HG03039 (cell line): ENCODE measurements at regions not wholly inside any gene's neighbourhood (a gene's known extent, or its start where the extent isn't known, plus 50 kb on each side); places are given as distances from the start of the nearest gene placed in this dataset.

Experiments used
- ATAC-seq: cut with Tn5 transposase; IDR thresholded peaks from one replicate; pipeline ENCODE4 v1.9.1; 2021; ENCODE audit warnings: mild to moderate bottlenecking, moderate library complexity; ENCODE audit not compliant: unreplicated experiment

DNA sequence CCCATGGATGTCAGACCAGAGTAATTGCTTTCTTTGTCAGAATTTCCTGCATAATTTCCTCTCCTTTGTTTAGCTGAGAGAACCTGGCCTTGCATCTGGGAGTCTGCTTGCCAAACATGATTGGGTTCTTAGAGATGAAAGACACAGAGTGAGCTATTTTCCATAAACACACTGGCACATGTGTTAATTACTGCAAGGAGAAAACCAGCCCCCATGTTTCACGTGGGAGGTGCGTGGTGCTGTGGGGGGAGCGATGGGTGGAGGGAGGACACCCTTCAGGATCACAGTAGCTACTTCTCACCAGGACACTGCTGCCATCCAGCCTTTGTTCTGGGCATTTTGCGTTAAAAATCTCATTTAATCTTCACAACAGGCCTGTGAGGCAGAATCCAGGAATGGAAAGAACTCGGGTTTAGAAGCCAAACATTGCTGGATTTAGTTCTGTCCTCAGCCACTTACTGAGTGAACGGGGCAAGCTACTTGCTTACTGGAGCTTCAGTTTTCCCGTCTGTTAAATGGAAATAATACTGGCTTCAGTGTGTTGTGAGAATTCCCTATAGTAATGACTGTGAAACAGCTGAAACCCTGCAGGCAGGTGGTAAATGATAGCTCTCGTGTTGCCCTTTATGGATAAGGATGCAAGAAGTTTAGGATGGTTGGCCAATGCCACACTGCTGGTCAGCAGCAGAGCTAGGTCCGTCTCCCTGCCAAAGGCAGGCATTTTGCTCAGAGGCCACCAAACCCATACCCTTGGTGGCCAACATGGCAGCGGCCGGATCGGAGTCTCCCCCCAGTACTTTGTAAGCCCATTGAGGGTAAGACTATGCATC lies 100.1 kb upstream of the ASAP2 start:
- ATAC-seq = no peak

DNA sequence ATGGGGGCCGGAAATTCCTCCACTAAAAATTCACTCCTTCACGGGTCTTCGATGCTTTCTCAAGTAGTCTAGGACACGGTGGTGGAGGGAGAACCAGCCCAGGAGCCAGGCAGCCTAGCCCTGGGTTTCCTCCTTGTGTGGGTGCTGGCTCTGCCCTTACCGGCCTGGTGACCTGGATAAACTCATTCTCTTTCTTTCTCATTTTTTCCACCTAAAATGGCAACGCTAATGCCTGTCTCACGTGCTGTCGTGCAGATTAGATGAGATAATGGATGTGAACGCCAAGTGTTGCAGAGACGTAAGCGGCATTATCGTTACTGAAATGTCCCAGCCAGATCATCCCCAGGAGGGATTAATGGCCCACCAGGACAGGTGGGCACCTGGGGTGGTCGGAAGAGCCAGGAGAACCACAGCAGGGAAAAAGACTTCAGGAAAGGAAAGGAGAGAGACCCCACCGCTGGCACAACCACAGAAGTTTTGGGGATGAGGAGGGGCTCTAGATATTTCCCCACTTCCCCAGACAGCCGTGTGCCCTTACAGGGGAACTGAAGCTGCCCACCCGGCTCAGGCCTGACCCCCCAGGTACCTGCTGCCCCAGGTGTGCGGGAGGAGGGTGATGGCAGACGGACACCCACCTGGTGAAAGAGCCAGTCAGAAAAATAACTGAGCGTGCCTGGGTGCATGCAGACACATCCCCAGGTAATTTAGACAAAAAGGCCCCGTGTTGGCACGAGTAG lies 100.8 kb upstream of the ASAP2 start:
- no peak for ATAC-seq

DNA sequence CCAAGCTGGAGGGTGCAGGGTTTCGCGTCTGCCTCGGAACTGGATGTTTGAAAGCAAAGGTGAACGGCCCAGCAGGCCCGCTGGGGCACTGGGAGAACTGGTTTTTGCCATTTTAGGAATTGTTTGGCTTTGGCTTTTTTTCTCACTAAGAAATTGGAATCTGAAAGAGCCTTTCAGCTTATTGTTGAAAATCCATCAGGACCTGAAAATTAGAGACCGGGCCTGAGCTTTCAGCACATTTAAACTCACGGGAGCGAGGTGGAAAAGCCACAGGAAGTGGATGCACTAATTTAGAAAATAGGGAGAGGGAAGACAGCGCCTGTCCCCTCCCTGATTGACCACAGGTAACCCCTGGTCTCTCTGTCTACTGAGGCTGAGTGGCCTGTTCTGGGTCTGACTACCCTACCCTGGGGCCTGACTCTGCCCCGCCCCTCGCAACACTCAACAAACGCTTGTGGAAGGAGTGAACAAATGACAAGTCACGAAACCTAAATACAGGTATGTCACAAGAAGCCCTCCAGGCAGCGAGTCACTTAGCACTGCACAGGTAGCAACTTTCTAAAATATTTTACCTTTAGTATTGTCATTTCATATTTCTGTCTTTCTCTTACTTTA lies 100.3 kb upstream of the MBOAT2 start:
- ATAC-seq = no peak

DNA sequence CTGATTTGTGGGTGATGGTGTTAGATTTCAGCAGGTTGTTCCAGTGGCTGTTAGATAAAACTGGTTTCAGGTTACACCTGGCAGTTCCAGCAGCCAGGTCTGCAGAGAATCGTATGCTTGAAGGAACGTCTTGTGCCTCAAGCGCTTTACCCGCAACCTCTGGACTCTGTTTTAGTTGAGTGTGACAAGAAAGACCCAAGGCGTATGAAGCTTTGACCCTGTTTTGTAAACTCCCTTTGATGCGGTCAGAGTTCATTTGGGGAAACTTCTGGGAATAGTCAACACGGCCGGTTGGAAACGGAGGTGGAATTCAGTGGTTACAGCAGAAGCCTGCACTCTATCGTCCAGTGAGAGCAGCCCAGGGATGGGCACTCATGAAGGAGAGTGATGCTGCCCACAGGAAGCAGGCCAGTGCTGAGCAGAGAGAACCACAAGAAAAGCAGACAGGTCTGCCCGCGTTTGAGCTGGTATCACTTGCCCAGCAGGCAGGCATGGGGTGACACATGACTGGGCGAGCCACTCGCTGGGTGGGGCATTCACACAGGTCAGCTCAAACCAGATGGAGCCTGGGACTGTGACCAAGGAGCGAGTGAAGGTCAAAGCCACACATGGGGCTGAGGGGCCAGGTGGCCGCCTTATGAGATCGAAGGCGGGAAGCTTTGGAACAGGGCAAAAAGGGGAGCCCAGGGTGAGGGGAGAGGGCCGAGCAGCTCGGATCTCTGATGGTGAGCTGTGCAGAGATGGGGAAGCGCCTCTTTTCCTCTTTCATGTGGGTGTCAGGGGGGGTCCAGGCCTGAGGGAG lies 99.6 kb upstream of the MBOAT2 start:
- no peak for ATAC-seq

DNA sequence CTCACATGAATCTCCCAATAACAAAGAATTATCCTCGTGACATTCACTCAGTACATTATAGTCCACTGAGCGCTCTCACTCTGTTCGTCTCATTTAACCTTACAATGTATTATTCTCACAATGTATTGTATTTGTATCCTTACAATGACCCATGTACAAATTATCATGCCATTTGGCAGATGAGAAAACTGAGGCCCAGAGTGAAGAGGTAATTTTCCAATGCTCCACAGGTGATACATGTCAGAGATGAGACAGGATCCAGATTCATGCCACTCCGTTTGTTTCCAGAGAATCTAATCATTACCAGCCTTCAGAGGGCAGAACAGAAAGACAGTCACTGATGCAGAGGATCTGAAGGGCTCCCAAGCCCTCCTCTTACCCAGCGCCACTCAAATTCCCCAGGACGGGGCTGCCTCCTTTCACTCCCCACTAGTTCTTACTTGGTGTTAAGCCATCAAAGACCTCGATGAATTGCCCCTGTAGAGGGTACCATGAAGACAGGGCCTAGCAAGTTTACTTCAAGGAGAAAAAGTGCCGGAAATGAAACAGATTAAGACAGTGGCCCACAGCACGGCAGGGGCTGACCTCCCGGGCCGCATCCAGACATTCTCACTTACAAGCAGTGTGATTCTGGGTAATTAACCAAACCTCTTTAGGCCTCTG lies 98.4 kb upstream of the MBOAT2 start:
- no peak for ATAC-seq

DNA sequence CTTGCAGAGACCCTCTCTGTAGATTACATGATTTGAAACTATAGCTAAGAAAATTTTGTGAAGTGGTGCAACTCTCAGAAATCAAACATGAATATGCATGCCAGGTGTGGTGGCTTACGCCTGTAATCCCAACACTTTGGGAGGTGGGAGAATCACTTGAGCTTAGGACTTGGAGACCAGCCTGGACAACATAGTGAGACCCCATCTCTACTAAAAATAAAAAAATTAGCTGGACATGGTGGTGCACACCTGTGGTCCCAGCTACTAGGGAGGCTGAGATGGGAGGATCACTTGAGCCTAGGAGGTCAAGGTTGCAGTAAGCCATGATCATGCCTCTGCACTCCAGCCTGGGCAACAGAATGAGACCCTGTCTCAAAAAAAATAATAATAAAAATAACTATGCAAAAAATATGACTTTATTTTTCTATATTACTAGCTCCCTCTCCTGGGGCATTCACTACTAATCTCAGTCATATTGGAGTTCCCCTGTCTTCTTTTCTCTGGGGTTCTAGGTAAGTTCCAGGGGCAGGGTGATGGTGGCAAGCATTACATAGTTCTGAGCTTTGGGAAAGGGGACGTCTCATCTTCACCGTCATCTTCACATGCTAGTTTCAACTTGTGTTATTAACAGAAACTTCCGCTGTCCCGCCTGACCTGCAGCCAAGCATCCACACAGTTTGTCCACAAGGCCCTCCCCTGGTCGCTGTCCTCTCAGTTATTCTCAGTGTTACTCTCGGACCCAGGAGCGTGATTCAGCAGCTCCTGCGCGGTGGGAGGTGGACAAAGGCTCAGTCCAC lies 96.8 kb upstream of the MBOAT2 start:
- peak; percentile 62 for ATAC-seq

DNA sequence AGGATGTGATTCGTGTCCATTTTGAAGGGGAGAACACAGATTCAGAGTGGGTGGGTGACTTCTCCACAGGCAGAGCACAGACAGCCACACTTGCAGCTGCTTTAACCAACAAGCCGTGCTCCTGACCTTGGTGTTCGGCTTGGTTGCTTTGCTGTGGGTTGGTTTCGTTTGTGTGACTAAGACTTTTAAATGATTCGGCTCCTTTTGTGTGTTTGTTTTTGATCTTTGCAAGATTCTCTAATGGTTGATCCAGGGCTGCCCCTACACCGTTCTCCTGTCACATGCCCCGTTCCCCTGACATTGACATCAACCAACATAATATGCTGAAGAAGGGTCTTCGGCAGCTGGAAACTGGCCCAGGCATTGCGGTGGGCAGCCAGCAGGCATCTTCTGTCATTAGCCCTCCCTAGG lies 95.9 kb upstream of the MBOAT2 start:
- ATAC-seq = peak; percentile 55

DNA sequence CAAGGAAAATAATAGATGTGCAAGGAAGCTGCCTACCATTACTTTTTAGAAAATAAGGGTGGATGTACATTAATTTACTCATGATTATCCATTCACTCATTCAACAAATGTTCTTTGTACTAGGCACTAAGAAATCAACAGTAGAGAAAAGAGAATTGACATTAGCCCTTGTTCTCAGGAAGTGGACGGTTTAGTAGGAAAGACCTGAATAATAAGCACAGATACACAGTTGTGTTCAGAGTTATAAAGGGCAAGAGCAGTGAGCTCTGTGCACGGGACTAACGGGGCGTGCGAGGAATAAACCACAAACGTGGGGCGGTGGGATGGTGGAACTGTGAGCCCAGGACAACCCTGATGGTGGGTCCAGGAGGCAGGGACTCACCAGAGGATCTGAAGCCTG lies 94.4 kb upstream of the MBOAT2 start:
- ATAC-seq = no peak

DNA sequence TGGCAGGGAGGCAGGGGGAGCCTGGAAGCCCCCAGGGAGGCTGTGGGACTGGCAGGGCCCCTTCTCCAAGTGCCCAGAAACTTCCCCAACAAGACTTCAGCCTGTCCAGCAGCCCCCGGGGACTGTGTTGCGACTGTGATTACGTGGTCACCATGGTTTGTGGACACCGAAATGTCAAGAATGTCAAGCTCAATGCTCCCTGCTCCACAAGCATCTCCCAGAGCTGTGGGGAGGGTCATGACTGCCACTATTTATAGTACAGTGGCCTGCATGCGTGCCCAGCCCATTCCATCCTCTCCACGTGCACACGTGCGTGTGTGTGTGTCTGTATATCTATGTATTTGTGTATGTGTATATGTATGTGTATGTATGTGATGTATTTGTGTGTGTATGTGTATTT lies 93.8 kb upstream of the MBOAT2 start:
- ATAC-seq = no peak

DNA sequence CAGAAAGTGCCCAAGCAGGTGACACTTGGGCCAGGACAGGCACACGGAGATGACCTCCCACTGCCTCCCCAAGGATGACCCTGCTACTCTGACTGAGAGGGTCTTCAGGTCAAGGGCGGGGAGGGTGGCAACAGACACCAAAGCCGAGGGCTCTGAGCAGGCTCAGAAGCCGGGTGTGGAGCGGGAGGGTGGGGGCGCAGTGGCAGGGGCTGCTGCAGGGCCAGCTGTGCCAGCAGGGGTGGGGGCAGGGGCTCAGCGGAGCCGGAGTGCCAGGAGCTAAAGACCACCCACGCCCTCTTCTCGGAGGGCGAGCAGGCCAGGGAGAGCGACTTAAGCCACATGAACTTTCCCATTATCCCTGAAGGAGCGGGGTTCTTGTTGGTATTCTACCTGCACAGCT lies 93.3 kb upstream of the MBOAT2 start:
- no peak for ATAC-seq

DNA sequence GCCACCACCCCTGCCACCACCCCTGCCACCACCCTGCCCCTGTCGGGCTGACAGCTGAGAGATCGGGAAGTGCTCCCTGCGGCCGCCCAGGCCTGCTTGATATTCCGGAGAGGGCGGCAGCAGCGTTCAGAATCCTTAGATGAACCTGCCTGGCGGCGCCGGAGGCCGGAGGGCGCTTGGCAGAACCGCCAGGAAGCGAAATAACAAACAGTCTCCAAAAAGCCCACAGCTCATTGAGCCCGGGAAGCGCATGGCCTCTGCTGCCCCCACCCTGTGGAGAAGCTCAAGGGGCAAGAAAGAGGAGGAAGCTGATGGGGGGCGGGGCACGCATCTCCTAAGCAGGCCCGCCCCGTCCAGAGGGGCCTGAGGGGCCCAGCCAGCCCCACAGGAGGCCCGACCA lies 92.2 kb upstream of the MBOAT2 start:
- ATAC-seq = no peak

DNA sequence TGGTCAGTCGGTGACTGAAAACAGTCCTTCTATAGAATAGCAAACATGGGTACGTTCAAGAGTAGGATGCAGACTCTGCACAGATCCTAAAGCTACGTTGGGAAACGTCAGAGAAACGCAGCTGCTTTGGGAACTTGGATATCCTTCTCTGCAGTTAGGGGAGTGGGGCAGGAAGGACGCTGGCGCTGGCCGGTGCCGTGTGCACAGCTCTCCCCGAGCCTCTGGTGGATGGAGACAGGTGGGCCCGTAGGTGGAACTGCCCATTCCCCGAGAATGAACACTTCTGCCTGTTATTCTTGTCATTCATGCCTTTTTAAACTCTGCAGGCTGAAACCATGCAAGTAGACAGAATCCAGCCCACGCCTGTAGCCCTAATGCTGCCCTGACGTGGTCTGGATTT lies 91.7 kb upstream of the MBOAT2 start:
- ATAC-seq = no peak

DNA sequence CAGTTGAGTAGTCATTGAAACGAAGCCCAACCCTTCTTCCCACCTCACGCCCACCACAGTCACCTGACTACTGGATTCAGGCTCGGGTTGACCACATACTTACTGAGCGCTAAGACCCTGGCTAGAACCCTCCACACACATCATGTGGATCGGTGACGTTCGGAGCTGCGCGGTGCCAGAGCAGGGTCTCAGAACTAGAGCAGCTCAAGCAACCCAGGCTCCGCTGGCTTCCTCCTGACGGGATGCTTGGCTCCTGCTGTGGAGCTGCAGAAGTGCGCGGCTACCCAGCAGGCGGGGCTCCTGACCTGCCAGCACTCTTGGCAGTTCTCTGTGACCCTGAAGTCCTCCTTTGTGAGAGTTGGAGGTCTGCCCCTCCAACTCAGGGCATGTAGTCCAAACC lies 90.6 kb upstream of the MBOAT2 start:
- ATAC-seq = no peak

DNA sequence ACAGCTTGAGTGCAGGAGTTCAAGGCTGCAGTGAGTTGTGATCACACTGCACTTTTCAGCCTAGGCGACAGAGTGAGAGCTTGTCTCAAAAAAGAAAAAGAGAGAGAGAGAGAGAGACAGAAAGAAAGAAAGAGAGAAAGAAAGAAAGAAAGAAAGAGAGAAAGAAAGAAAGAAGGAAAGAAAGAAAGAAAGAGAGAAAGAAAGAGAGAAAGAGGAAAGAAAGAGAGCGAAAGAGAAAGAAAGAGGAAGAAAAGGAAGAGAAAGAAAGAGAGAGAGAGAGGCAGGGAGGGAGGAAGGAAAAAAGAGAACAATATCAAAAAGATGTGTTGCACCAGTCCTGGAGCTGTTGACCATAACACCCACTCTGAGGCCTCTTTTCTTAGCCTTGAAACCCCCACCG lies 89.8 kb upstream of the MBOAT2 start:
- no peak for ATAC-seq

DNA sequence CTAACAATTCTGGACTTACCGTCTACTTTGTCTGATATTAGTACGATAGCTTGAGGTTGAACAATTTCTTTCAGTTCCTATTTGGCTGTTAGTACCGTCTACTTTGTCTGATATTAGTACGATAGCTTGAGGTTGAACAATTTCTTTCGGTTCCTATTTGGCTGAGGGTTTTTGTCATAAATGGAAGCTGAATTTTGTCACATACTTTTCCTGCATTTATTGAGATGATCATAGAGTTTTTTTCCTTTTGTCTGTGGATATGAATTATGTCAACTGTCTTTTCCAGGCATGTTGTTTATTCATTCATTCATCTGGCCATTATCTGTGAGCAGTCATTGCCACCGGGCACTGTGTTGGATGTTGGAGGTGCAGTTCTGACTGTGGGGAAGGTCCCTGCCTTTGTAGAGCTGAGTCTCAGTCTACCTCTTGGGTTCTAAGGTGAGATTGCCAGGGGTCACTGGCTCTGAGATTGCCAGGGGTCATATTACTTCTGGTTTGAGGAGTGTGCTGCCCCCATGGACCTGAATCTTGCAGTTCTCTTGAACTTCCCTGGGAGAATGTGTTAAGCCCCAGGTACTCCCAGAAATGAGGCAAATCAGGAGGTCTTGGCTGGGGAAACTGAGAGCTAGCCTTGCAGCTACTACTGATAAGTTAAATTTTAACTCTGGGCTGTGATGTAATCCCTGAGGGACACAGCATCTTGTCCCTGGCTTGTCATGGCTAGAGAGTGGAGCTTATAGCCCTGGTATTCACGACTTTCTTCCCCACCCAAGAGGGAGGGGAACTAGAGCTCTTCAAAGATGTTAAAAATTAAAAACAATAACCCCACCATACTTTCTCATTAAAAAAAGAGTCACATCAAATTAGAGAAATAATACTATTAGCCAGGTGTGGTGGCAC lies 89.1 kb upstream of the MBOAT2 start:
- ATAC-seq = peak; percentile 79

DNA sequence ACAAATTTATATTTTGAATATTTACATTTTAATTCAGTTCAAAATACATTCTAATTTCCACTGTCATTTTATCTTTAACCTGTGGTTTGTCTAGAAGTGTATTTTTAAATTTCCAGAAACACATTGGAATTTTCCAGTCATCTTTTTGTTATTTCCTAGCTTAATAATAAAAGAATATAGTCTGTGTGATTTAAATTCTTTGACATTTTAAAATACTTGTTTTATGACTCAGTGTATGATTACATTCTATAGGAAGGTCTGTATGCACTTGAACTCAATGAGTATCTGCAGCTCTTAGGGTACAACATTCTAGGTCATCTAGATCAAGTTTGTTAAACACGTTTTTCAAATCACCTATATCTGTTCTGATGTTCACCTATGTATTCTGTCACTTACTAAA lies 88.3 kb upstream of the MBOAT2 start:
- no peak for ATAC-seq

DNA sequence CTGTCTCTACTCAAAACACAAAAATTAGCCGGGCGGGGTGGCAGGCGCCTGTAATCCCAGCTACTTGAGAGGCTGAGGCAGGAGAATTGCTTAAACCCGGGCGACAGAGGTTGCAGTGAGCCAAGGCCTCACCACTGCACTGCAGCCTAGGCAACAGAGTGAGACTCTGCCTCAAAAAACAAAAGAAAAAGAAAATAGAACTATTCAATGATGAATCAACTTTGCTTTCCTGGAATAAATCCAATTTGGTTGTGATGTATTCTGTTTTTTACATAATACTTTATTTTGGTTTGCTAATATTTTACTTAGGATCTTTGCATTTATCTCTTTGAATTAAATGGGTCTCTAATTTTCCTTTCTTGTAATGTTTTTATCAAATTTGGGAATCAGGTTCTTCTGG lies 86.3 kb upstream of the MBOAT2 start:
- ATAC-seq = no peak

DNA sequence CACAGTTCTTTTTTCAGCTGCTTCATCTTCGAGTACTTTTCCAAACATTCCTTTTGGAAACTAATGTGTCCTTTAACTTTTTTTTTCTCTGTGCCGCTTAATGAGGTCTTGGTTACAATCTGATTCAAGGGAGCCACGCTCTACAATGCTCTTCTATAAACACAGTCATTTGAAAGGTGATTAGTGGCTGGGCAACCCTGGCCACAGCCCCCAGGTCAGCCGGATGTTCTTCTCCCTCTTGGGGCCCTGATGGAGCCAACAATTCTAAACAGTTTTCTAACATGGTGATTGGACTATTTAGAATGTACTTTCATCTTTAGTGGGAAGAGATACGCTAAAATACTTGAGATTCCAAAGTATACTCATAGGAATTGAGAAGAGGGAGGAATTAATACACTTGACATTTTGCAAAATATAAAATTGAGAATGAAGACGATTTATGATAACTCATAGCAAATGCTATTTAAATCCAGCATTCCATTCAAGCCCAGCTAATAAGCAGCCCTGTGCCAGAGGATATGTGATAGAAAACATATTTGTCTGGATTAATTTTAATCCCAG lies 83.7 kb upstream of the MBOAT2 start:
- ATAC-seq = no peak

DNA sequence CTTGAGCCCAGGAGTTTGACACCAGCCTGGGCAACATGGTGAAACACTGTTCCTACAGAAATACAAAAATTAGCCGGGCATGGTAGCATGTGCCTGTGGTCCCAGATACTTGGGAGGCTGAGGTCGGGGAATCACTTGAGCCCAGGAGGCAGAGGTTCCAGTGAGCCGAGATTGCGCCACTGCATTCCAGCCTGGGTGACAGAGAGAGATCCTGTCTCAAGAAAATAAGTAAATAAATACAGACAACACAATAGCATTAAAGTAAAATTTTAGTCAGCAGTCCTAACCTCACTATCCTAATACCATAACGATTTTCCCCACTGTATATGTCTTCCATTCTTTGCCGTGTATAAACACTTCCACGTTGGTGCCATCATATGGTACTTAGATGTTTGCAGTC lies 83.0 kb upstream of the MBOAT2 start:
- ATAC-seq = no peak
